DND-41 (cell line): ENCODE measurements at regions not wholly inside any gene's neighbourhood (a gene's known extent, or its start where the extent isn't known, plus 50 kb on each side); places are given as distances from the start of the nearest gene placed in this dataset.

ENCODE experiments used
- ATAC-seq: fragments of 200-7000 bp; cut with Tn5 transposase; 3 replicates; pipeline ENCODE4 v1.9.1; 2021; ENCODE audit warnings: low read depth; ENCODE audit not compliant: insufficient read depth
- DNase-seq: peaks from one replicate; pipeline ENCODE4 v3.0.0-alpha.2; 2020
- H2AFZ ChIP-seq: 2 replicates; pipeline ENCODE4 v1.6.0; 2012; ENCODE audit warnings: low read depth, low read length
- H3K27ac ChIP-seq: 2 replicates; pipeline ENCODE4 v1.5.1; 2012; ENCODE audit warnings: low read length, inconsistent platforms
- H3K27me3 ChIP-seq: fragments of 200-600 bp; sonication (generic); 2 replicates; pipeline ENCODE4 v1.6.0; 2012; ENCODE audit warnings: low read length, mild to moderate bottlenecking, inconsistent platforms; ENCODE audit not compliant: insufficient read depth, poor library complexity
- H3K36me3 ChIP-seq: 2 replicates; pipeline ENCODE4 v1.5.1; 2012; ENCODE audit warnings: low read length, inconsistent platforms; ENCODE audit not compliant: insufficient read depth
- H3K4me1 ChIP-seq: 2 replicates; pipeline ENCODE4 v1.5.1; 2012; ENCODE audit warnings: mild to moderate bottlenecking, low read length; ENCODE audit not compliant: insufficient read depth
- H3K4me2 ChIP-seq: 2 replicates; pipeline ENCODE4 v1.6.0; 2012; ENCODE audit warnings: mild to moderate bottlenecking, moderate library complexity, low read length, inconsistent platforms; ENCODE audit not compliant: insufficient read depth
- H3K4me3 ChIP-seq, 2 experiments: fragments of 200-600 bp in 1 of 2; shearing (Covaris generic) in 1 of 2; 2 replicates each; pipeline ENCODE4 v1.5.1; 2012 to 2016; ENCODE audit warnings: inconsistent platforms in 2 of 2, low read length in 2 of 2, mild to moderate bottlenecking in 2 of 2, low read depth in 1 of 2, moderate library complexity in 1 of 2
- H3K79me2 ChIP-seq: 2 replicates; pipeline ENCODE4 v1.6.0; 2012; ENCODE audit warnings: low read length, inconsistent platforms; ENCODE audit not compliant: insufficient read depth
- H3K9ac ChIP-seq: 2 replicates; pipeline ENCODE4 v1.6.0; 2012; ENCODE audit warnings: low read depth, mild to moderate bottlenecking, inconsistent platforms, low read length, moderate library complexity
- H3K9me3 ChIP-seq: 2 replicates; pipeline ENCODE4 v1.5.1; 2012; ENCODE audit warnings: low read length, moderate library complexity, mild to moderate bottlenecking, inconsistent platforms; ENCODE audit not compliant: insufficient read depth, severe bottlenecking
- H4K20me1 ChIP-seq: 2 replicates; pipeline ENCODE4 v1.6.0; 2012; ENCODE audit warnings: low read length; ENCODE audit not compliant: insufficient read depth
- EZH2 ChIP-seq: IDR thresholded peaks from 3 replicates; pipeline ENCODE4 v1.6.1; 2012; ENCODE audit warnings: borderline replicate concordance, low read depth, mild to moderate bottlenecking, moderate library complexity, low read length, inconsistent platforms; ENCODE audit not compliant: severe bottlenecking
- TF ChIP-seq, protein P1 (sequence below): IDR thresholded peaks from 2 replicates; pipeline ENCODE4 v1.5.1; 2012; ENCODE audit warnings: borderline replicate concordance, low read length, moderate library complexity, mild to moderate bottlenecking; ENCODE audit not compliant: poor library complexity, severe bottlenecking; ENCODE audit errors: extremely low read depth

DNA sequence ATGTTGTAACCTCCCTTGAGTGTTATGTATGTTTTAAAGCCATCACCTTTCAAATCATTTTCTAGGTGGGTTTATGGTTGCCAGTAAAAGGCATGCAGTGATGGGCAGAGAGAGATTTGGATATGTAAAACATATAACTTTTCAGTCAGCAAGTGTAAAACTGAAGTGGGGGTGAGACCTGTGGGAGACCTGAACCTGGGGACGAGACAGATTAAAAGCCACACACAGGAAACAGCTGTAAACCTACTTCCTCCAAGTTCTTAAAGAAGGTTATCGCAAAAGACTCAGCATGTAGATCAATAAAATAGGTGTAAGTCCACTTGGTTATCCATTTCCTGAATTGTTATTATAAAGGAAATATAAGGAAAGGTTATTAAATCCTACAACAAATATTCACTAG is 76.6 kb downstream of the YIPF5 start:
- Histone ChIP-seq H3K9ac (no peak overlapping the region), H3K4me3 (no peak overlapping the region), H3K27me3 (peaks cover 15% of the 10 kb centered on the region), H3K4me2 (no peak overlapping the region), H3K4me1 (0 out of 2 replicates have a peak, but pooled peaks cover 2% of the 10 kb centered on the region), H3K79me2 (no peaks in the 10 kb centered on the region), H3K9me3 (no peaks in the 10 kb centered on the region), H3K27ac (no peak overlapping the region), H3K36me3 (no peaks in the 10 kb centered on the region), H2AFZ (no peak overlapping the region), H4K20me1 (no peaks in the 10 kb centered on the region)
- no peak for TF ChIP-seq EZH2
- TF ChIP-seq, protein P1, sequence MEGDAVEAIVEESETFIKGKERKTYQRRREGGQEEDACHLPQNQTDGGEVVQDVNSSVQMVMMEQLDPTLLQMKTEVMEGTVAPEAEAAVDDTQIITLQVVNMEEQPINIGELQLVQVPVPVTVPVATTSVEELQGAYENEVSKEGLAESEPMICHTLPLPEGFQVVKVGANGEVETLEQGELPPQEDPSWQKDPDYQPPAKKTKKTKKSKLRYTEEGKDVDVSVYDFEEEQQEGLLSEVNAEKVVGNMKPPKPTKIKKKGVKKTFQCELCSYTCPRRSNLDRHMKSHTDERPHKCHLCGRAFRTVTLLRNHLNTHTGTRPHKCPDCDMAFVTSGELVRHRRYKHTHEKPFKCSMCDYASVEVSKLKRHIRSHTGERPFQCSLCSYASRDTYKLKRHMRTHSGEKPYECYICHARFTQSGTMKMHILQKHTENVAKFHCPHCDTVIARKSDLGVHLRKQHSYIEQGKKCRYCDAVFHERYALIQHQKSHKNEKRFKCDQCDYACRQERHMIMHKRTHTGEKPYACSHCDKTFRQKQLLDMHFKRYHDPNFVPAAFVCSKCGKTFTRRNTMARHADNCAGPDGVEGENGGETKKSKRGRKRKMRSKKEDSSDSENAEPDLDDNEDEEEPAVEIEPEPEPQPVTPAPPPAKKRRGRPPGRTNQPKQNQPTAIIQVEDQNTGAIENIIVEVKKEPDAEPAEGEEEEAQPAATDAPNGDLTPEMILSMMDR: no peak
- no peak for DNase-seq
- ATAC-seq: 0 out of 3 replicates have a peak, but pooled peaks have one; percentile 37

DNA sequence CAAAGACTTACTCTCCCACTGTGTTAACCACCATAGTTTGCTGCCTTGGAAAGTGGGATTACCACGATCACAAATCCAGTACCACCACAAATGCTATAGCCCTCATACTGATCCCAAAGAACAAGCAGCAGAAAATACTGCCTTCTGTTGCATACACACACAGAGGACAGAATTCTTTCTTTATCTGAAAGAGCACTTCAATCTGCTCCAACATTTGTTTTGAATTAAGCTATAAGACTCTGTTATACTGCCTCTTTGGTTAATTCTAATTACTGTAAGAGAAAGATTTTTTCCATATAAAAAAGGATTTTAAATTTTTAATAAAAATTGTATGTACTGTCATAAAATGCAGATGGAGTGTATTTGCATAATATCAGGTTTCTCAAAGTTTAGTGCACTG is 69.8 kb downstream of the YIPF5 start:
- Histone ChIP-seq H3K27me3 (no peaks in the 10 kb centered on the region), H3K4me1 (no peaks in the 10 kb centered on the region), H3K4me2 (no peak overlapping the region), H3K27ac (no peak overlapping the region), H3K36me3 (no peaks in the 10 kb centered on the region), H3K9me3 (no peaks in the 10 kb centered on the region), H2AFZ (no peak overlapping the region), H3K9ac (no peak overlapping the region), H3K79me2 (no peaks in the 10 kb centered on the region), H3K4me3 (no peak overlapping the region), H4K20me1 (no peaks in the 10 kb centered on the region)
- DNase-seq (no peak), ATAC-seq (no peak)
- TF ChIP-seq EZH2: no peak
- TF ChIP-seq, protein P1: no peak

DNA sequence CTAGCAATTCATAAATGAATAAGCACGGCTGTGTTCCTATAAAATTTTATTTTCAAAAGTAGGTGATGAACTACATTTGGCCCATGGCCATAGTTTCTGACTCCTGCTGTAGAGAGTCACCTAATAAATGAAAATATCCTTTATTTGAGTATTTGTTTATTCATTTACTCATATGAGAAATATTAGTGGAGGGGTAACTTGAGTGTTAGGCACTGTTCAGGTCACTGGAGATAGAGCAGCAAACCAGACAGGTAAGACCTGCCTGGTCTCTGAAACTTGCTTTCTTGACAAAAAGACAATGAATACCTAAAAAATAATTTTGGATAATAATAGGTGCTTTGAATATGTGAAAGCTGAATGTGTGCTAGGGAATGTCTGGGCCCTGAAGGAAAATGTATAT is 68.8 kb downstream of the YIPF5 start:
- Histone ChIP-seq H3K9ac (no peak overlapping the region), H3K4me3 (no peak overlapping the region), H3K4me2 (no peak overlapping the region), H4K20me1 (no peaks in the 10 kb centered on the region), H3K79me2 (no peaks in the 10 kb centered on the region), H3K27me3 (no peaks in the 10 kb centered on the region), H3K27ac (no peak overlapping the region), H3K9me3 (no peaks in the 10 kb centered on the region), H3K4me1 (no peaks in the 10 kb centered on the region), H2AFZ (no peak overlapping the region), H3K36me3 (no peaks in the 10 kb centered on the region)
- TF ChIP-seq, protein P1: no peak
- TF ChIP-seq EZH2: no peak
- DNase-seq (no peak), ATAC-seq (no peak)

- DNase-seq: no peak
- H3K36me3 ChIP-seq: no peaks in the 10 kb centered on the region
- no peak for ATAC-seq
- TF ChIP-seq EZH2: no peak
- TF ChIP-seq, protein P1: no peak
- H3K9ac ChIP-seq: no peak overlapping the region
- no peaks in the 10 kb centered on the region for H3K9me3 ChIP-seq
- H3K4me2 ChIP-seq: no peak overlapping the region
- no peak overlapping the region for H3K27ac ChIP-seq
- no peaks in the 10 kb centered on the region for H3K27me3 ChIP-seq
- H3K79me2 ChIP-seq: no peaks in the 10 kb centered on the region
- no peak overlapping the region for H3K4me3 ChIP-seq
- H3K4me1 ChIP-seq: no peaks in the 10 kb centered on the region
- no peak overlapping the region for H2AFZ ChIP-seq
- no peaks in the 10 kb centered on the region for H4K20me1 ChIP-seq
Measured at GRCh38 chr5:144102361-144102760, 68.1 kb downstream of the YIPF5 start.
